Endodermal cell (in vitro differentiated cells): ENCODE measurements at regions not wholly inside any gene's neighbourhood (a gene's known extent, or its start where the extent isn't known, plus 50 kb on each side); places are given as distances from the start of the nearest gene placed in this dataset.

ENCODE experiments used
- DNase-seq: peaks from one replicate; pipeline ENCODE4 v3.0.0-alpha.2; 2017
- H3K27ac ChIP-seq: 2 replicates; pipeline ENCODE4 v1.5.1; 2013; ENCODE audit warnings: mild to moderate bottlenecking, low read depth, low read length, moderate library complexity
- H3K27me3 ChIP-seq: 2 replicates; pipeline ENCODE4 v1.6.1; 2013; ENCODE audit warnings: mild to moderate bottlenecking, low read length, moderate library complexity; ENCODE audit not compliant: insufficient read depth, control insufficient read depth, poor library complexity, severe bottlenecking
- H3K36me3 ChIP-seq: 2 replicates; pipeline ENCODE4 v1.7.0; 2013; ENCODE audit warnings: mild to moderate bottlenecking, low read length, moderate library complexity; ENCODE audit not compliant: control insufficient read depth, insufficient read depth
- H3K4me1 ChIP-seq: one replicate; pipeline ENCODE4 v1.7.0; 2013; ENCODE audit warnings: low read length; ENCODE audit not compliant: control insufficient read depth, insufficient read depth
- H3K4me3 ChIP-seq: 2 replicates; pipeline ENCODE4 v1.5.1; 2013; ENCODE audit warnings: mild to moderate bottlenecking, low read length, moderate library complexity
- H3K9ac ChIP-seq: 2 replicates; pipeline ENCODE4 v1.6.1; 2013; ENCODE audit warnings: mild to moderate bottlenecking, low read length, moderate library complexity; ENCODE audit not compliant: poor library complexity, severe bottlenecking; ENCODE audit errors: extremely low read depth
- H3K9me3 ChIP-seq: 2 replicates; pipeline ENCODE4 v1.6.1; 2013; ENCODE audit warnings: mild to moderate bottlenecking, low read length, moderate library complexity; ENCODE audit not compliant: control insufficient read depth
- H3K27ac Mint-ChIP-seq: 2 replicates; pipeline ENCODE4 v1.8.0; 2020; ENCODE audit warnings: mixed read lengths
- H3K27me3 Mint-ChIP-seq: 2 replicates; pipeline ENCODE4 v1.8.0; 2021; ENCODE audit warnings: mild to moderate bottlenecking, mixed read lengths; ENCODE audit not compliant: insufficient read depth
- H3K36me3 Mint-ChIP-seq: 2 replicates; pipeline ENCODE4 v1.8.0; 2020; ENCODE audit warnings: low read depth, mixed read lengths
- H3K4me1 Mint-ChIP-seq: 2 replicates; pipeline ENCODE4 v1.8.0; 2020; ENCODE audit warnings: mixed read lengths
- H3K4me3 Mint-ChIP-seq: 2 replicates; pipeline ENCODE4 v1.8.0; 2020; ENCODE audit warnings: mild to moderate bottlenecking, moderate library complexity, mixed read lengths
- H3K9me3 Mint-ChIP-seq: 2 replicates; pipeline ENCODE4 v1.8.0; 2020; ENCODE audit warnings: mild to moderate bottlenecking, mixed read lengths
- CTCF ChIP-seq: fragments of 200-600 bp; sonication (generic); conservative IDR thresholded peaks from 2 replicates; pipeline ENCODE4 v1.5.0; 2021; ENCODE audit warnings: antibody characterized with exemption, mild to moderate bottlenecking
- WGBS, 2 experiments: methylation state at CpG; one replicate each; pipeline versions ENCODE4 v1.1.5 to v1.1.7; 2013; ENCODE audit warnings: missing lambda C conversion rate in 2 of 2, mixed read lengths in 1 of 2; ENCODE audit not compliant: insufficient coverage in 1 of 2, insufficient read length in 1 of 2; 5-methylcytosine and 5-hydroxymethylcytosine counted together

GRCh38 chr13:50309882-50310594 lies 294.8 kb downstream of the KCNRG start:
- TF ChIP-seq CTCF = no peak
- Mint-ChIP-seq H3K27me3 (no peaks in the 10 kb centered on the region), H3K4me1 (peaks cover 13% of the 10 kb centered on the region), H3K9me3 (peaks cover 6% of the 10 kb centered on the region), H3K36me3 (no peaks in the 10 kb centered on the region), H3K4me3 (no peak overlapping the region), H3K27ac (peak overlapping the region; percentile 50)
- peak; percentile 70 for DNase-seq
- H3K27ac ChIP-seq = no peak overlapping the region
- no peak overlapping the region for H3K4me3 ChIP-seq
- H3K9me3 ChIP-seq = no peaks in the 10 kb centered on the region
- H3K4me1 ChIP-seq = no peaks in the 10 kb centered on the region
- WGBS, 2 experiments = 58 to 59% methylated on average over 2 to 7 of the region's 7 CpGs
- no peaks in the 10 kb centered on the region for H3K27me3 ChIP-seq
- H3K9ac ChIP-seq = no peak overlapping the region
- H3K36me3 ChIP-seq = no peaks in the 10 kb centered on the region

- no peaks in the 10 kb centered on the region for H3K27me3 ChIP-seq
- no peaks in the 10 kb centered on the region for H3K27me3 Mint-ChIP-seq
Observed at GRCh38 chr13:50310734-50311133, 295.5 kb downstream of the KCNRG start.

GRCh38 chr13:50318887-50319286 lies 303.6 kb downstream of the KCNRG start:
- Mint-ChIP-seq H3K4me3 (no peak overlapping the region), H3K9me3 (no peaks in the 10 kb centered on the region), H3K27me3 (no peaks in the 10 kb centered on the region), H3K4me1 (peaks cover 15% of the 10 kb centered on the region), H3K27ac (no peak overlapping the region), H3K36me3 (no peaks in the 10 kb centered on the region)
- Histone ChIP-seq H3K27me3 (no peaks in the 10 kb centered on the region), H3K4me1 (peaks cover 3% of the 10 kb centered on the region), H3K9ac (no peak overlapping the region), H3K27ac (no peak overlapping the region), H3K36me3 (no peaks in the 10 kb centered on the region), H3K4me3 (no peak overlapping the region), H3K9me3 (no peaks in the 10 kb centered on the region)
- no peak for TF ChIP-seq CTCF
- DNase-seq = peak; percentile 63
- 84% methylated on average over 4 of the region's 4 CpGs; no CpG with 5 or more reads in 1 of the 2 experiments for WGBS, 2 experiments

More at GRCh38 chr13:50310734-50311133, 295.5 kb downstream of the KCNRG start:
- TF ChIP-seq CTCF = no peak
- H3K4me3 ChIP-seq = no peak overlapping the region
- no peak overlapping the region for H3K9ac ChIP-seq
- no peak overlapping the region for H3K27ac Mint-ChIP-seq
- 85 to 90% methylated on average over 6 of the region's 6 CpGs for WGBS, 2 experiments
- H3K36me3 Mint-ChIP-seq = no peaks in the 10 kb centered on the region
- DNase-seq = no peak
- no peaks in the 10 kb centered on the region for H3K9me3 ChIP-seq
- no peaks in the 10 kb centered on the region for H3K4me1 ChIP-seq
- no peak overlapping the region for H3K4me3 Mint-ChIP-seq
- no peak overlapping the region for H3K27ac ChIP-seq
- peaks cover 6% of the 10 kb centered on the region for H3K9me3 Mint-ChIP-seq
- no peaks in the 10 kb centered on the region for H3K36me3 ChIP-seq
- H3K4me1 Mint-ChIP-seq = peaks cover 13% of the 10 kb centered on the region
